Breast epithelium (tissue), 3 donors: ENCODE measurements at regions not wholly inside any gene's neighbourhood (a gene's known extent, or its start where the extent isn't known, plus 50 kb on each side); places are given as distances from the start of the nearest gene placed in this dataset.

ENCODE experiments used
- CTCF ChIP-seq, 3 donors: fragments of 450-650 bp; IDR thresholded peaks; one replicate each; pipeline ENCODE4 v1.5.1; 2016 to 2017; ENCODE audit warnings: antibody characterized with exemption in 3 of 3, mild to moderate bottlenecking in 3 of 3, moderate library complexity in 3 of 3
- POLR2A ChIP-seq: fragments of 450-650 bp; IDR thresholded peaks from one replicate; pipeline ENCODE4 v1.6.1; 2016; ENCODE audit warnings: antibody characterized with exemption, mild to moderate bottlenecking, moderate library complexity
- POLR2AphosphoS5 ChIP-seq, 3 donors: sonication (generic); formaldehyde crosslinking; IDR thresholded peaks; one replicate each; pipeline ENCODE4 v1.6.1; 2017; ENCODE audit warnings: antibody characterized with exemption in 3 of 3

- TF ChIP-seq CTCF (IDR thresholded peaks at IDR 0.05) (no peak), POLR2A (no peak), POLR2AphosphoS5 (IDR thresholded peaks at IDR 0.05) (no peak)
Observed at GRCh38 chr14:46444666-46445065, 206.9 kb downstream of the RPL10L start.
